ENCODE measurements at regions not wholly inside any gene's neighbourhood (a gene's known extent, or its start where the extent isn't known, plus 50 kb on each side); places are given as distances from the start of the nearest gene placed in this dataset.
"Not testable (repeated sequence)": the region's sequence is repeated elsewhere in the genome, so short reads cannot be mapped to it uniquely, and the experiment has no call there.

- DNase-seq (ENCODE audit: low read depth) = no peak
- no peak for TF ChIP-seq CTCF (IDR thresholded peaks at IDR 0.05; ENCODE audit: control insufficient read depth, extremely low read depth, insufficient read depth)
- no peak overlapping the region for H3K4me3 ChIP-seq (ENCODE audit: low read depth, low read length)
Observed at GRCh38 chr9:6142799-6143454, 72.7 kb upstream of the IL33 start.

DNA sequence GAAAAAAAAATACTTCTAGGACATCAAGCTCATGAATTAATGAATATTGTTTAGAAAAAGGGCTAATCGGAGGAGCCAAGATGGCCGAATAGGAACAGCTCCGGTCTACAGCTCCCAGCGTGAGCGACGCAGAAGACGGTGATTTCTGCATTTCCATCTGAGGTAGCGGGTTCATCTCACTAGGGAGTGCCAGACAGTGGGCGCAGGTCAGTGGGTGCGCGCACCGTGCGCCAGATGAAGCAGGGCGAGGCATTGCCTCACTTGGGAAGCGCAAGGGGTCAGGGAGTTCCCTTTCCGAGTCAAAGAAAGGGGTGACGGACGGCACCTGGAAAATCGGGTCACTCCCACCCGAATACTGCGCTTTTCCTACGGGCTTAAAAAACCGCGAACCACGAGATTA lies 79.8 kb upstream of the IL33 start:
- not testable (repeated sequence) for H3K4me3 ChIP-seq (ENCODE audit: low read depth, low read length); DNase-seq (ENCODE audit: low read depth)

DNA sequence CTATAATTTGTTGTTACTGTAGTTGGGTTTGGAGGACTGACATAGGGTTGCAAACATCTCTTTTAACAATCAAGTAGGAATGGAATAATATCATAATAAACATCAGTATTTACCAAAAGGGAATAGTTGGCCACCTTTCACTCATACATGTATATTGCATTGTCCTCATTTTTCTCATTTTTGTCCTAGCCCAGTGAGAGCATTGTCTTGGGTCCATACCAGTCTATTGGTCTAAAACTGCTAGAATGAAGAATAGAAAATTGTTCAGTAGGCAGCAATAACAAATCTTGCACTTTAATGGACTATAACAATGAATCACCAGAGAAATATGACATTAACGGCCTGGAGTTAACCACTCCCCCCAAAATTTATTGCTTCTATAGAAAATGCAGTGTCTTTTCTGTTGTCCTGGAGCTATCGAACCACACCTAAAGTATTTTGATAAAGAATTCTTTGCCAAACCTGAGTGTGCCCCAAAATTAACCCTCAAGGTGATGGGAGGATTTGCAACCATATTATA lies 80.9 kb upstream of the IL33 start:
- DNase-seq (ENCODE audit: low read depth) = no peak
- H3K4me3 ChIP-seq (ENCODE audit: low read depth, low read length) = no peak overlapping the region
- no peak for TF ChIP-seq CTCF (IDR thresholded peaks at IDR 0.05; ENCODE audit: control insufficient read depth, extremely low read depth, insufficient read depth)

DNA sequence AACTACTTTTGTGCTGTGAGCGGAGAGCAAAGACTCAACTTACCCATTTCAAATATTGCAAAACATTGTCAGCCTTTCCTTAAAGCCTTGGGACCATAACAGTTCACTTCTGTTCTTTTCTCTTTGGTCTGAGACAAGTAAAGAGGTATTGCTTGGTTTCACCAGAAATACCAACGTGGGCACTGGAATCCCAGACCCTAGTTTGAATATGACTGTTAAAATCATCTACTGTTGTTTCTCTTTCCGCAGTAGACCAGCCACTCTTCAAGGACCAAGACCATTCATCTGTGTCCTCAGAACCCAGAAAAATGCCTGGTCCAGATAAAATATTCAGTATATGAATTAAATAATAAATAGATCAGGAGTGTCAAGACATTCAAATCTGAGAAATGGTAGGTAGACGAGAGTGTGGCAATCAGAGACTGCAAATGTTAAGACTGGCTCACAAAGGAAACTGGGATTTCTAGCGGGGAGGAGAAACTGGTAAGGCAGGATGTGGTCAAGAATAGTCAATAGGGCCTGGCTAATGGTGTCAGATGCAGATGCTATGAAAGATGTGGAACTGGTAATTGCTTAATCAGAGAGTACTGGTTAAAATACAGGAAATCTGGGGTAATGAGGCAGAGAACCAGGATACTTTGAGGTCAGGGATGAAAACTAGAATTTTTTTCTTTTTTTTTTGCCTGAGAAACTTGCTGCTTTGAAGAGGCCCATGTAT lies 82.1 kb upstream of the IL33 start:
- DNase-seq (ENCODE audit: low read depth) = no peak
- no peak for TF ChIP-seq CTCF (IDR thresholded peaks at IDR 0.05; ENCODE audit: control insufficient read depth, extremely low read depth, insufficient read depth)
- no peak overlapping the region for H3K4me3 ChIP-seq (ENCODE audit: low read depth, low read length)

DNA sequence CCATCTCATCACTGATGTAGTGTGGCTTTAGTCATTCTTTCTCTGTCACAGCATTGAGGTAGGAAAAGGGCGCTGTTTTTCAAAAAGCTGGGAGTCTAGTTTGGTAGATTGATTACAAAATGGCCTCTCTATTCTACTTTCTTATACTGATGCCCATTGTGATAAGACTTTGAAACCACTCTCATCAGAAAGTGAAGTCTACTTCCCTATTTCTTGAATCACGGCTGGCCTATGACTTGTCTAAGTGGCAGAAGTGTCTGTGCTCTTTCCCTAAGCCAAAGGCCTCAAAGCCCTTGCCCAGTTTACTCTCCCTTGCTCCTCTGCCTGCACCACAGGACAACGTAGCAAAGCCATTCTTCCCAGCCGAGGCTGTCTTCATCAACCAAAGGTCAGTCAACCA lies 83.0 kb upstream of the IL33 start:
- no peak for TF ChIP-seq CTCF (IDR thresholded peaks at IDR 0.05; ENCODE audit: control insufficient read depth, extremely low read depth, insufficient read depth)
- no peak overlapping the region for H3K4me3 ChIP-seq (ENCODE audit: low read depth, low read length)
- no peak for DNase-seq (ENCODE audit: low read depth)

GRCh38 chr9:6128030-6128429 lies 87.6 kb upstream of the IL33 start:
- DNase-seq (ENCODE audit: low read depth) = no peak
- TF ChIP-seq CTCF (IDR thresholded peaks at IDR 0.05; ENCODE audit: control insufficient read depth, extremely low read depth, insufficient read depth) = no peak

DNA sequence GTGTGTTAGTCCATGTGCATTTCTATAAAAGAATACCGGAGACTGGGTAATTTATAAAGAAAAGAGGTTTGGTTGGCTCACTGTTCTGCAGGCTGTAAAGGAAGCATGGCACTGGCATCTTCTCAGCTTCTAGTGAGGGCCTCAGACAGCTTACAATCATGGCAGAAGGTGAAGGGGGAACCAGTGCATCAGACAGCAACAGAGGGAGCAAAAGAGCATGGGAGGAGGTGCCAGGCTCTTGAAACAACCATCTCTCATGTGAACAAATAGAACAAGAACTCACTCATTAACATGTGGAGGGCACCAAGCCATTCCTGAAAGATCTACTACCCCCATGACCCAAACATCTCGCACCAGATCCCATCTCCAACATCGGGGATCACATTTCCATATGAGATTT lies 89.2 kb upstream of the IL33 start:
- no peak for DNase-seq (ENCODE audit: low read depth)
- peak; percentile 18; the same call in 1 of the 2 replicates for TF ChIP-seq CTCF (IDR thresholded peaks at IDR 0.05; ENCODE audit: control insufficient read depth, extremely low read depth, insufficient read depth)
- H3K4me3 ChIP-seq (ENCODE audit: low read depth, low read length) = no peak overlapping the region

More at GRCh38 chr9:6128030-6128429, 87.6 kb upstream of the IL33 start:
- no peak overlapping the region for H3K4me3 ChIP-seq (ENCODE audit: low read depth, low read length)
